ENCODE measurements at regions not wholly inside any gene's neighbourhood (a gene's known extent, or its start where the extent isn't known, plus 50 kb on each side); places are given as distances from the start of the nearest gene placed in this dataset.
"Not testable (repeated sequence)": the region's sequence is repeated elsewhere in the genome, so short reads cannot be mapped to it uniquely, and the experiment has no call there.

DNA sequence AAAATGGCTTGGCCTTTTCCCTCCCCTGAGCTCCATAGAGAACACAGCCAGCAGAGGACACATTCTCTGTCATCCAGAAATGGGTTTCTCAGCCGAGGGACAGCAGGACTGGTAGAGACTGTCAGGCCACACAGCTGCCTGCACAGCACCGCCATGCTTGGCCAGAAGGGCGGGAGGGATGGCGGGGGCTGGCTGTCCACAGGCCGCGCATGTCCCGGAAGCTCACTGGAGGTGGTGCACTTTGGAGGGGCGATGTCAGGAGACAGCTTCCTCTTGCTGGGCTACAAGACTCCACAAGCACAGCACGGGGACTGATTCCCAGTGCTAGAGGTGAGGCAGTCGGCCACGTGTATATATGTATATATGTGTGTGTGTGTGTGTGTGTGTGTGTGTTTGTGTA, 125.3 kb downstream of the GOLGA6L4 start:
- DNase-seq = not testable (repeated sequence)

GRCh38 chr15:84384421-84384820, 148.8 kb downstream of the GOLGA6L4 start:
- not testable (repeated sequence) for DNase-seq

DNA sequence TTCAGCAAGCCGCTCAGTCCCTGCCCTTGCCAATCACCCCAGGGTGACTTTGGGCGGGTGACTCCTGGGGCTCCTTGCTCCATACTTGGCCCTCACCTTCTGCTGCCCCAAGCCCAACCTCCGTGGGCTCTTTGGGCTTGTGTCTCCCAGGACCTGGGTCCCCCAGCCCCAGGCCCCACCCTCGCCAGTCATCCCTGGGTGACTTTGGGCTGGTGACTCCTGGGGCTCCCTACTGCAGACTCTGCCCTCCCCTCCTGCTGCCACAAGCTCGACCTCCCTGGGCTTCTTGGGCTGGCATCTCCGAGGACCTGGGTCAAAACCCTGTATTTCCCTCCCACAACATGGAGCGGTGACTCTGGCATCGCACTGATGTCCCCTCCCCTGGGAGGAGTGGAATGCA, 151.5 kb downstream of the GOLGA6L4 start:
- DNase-seq = no peak

- DNase-seq = not testable (repeated sequence)
These were observed 152.6 kb downstream of the GOLGA6L4 start for GRCh38 chr15:84388201-84388600.

GRCh38 chr15:84388638-84389037, 153.1 kb downstream of the GOLGA6L4 start:
- DNase-seq = not testable (repeated sequence)

- not testable (repeated sequence) for DNase-seq
These were observed 154.8 kb downstream of the GOLGA6L4 start for GRCh38 chr15:84390324-84390723.

GRCh38 chr15:84391191-84391590, 155.6 kb downstream of the GOLGA6L4 start:
- DNase-seq = no peak

GRCh38 chr15:84392020-84392419, 156.4 kb downstream of the GOLGA6L4 start:
- DNase-seq = not testable (repeated sequence)

DNA sequence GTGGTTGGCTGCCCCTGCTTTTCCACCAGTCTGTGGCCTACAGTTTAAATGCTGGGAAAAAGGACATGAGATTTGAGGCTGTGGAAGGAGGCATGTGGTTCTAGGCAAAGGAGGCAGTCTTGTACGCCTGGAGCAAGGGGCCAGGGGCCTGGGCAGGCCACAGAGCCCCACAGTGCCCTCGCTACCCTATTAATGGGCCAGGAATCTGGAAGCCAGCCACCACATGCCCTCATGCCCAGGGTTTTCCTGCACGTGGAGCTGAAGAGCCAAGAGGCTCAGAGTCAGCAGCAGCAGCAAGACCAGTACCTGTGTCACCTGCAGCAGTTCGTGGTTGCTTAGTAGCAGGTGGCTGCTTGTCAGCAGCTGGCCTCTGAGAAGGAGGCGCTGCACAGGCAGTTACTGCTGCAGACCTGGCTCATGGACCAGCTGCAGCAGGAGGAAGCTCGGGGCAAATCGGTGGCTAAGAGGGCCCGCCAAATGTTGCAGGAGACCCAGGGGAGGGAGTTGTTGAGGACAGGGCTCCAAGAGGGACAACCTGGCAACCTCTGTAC, 157.9 kb downstream of the GOLGA6L4 start:
- not testable (repeated sequence) for DNase-seq

DNA sequence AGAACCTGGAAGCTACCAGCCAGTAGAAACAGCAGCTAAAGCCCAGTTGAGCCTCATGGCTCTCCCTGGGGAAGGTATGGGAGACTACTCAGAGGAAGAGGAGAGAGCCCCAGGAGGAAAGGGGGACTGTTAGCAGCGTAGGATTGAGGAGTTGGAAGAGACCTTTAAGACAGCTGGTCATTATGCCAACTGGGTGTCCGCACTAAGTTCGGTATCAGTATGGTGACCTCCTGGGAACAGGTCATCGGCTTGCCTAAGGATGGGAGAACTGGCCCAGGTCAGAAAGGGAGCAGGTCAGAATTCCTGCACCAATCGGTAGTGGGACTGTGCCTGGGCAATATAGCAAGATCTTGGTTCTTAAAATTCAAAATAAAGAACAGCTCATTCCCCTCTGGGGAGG, 158.4 kb downstream of the GOLGA6L4 start:
- not testable (repeated sequence) for DNase-seq

DNA sequence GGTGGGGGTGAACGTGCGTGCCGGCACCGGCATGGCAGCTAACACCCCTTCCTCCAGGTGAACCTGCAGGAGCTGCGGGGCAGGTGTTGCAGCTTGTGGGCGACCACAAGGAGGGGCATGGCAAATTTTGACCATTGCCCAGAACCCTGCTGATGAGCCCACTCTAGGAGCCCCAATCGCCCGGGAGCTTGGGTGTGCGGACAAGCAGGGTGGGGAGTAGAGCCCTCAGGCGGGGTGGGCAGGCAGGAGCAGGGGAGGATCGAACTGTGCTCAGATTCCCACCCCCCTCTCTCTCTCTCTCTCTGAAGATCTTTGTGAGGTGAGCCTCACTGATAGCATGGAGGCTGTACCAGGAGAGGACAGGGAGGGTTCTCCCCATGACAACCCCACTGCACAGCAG, 159.8 kb downstream of the GOLGA6L4 start:
- not testable (repeated sequence) for DNase-seq

- DNase-seq = not testable (repeated sequence)
These were observed 160.3 kb downstream of the GOLGA6L4 start for GRCh38 chr15:84395881-84396280.

DNA sequence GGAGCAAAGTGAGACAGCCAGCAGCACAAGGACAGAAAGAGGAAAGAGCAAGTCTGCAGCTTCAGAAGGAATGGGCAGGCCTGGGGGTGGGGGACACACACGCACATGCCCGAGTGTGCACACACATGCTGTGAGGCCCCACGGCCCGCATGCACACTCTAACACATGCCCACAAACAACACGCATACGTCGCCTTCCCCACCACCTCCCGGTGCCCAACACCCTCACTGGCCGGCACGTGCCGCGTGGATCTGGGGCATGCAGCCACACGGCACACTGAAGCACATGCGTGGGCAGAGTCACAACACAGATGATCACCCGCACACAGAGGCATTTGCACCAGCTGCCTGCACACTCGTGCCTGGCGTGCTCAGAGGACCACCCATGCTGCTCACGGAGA, 161.5 kb downstream of the GOLGA6L4 start:
- DNase-seq = not testable (repeated sequence)

DNA sequence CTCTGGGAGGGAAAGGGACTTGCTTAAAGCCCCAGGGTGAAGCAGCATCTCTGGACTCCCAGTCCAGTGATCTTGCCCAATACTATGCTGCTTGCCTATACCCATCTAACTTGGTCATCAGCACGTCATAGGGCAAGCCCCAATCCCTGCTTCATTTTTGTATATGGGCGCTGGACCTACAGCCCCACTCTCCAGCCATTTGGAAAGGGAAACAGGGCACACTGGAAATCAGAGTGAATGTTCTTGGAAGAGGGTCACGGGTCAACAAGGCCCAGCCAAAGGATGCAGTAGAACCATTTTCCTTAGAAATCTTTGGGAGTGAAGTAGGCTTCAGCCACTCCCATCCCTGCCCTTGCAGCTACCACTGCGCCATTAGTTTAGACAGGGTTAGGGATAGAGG, 162.5 kb downstream of the GOLGA6L4 start:
- DNase-seq = not testable (repeated sequence)

- no peak for DNase-seq
These were observed 163.5 kb downstream of the GOLGA6L4 start for GRCh38 chr15:84398763-84399701.

DNA sequence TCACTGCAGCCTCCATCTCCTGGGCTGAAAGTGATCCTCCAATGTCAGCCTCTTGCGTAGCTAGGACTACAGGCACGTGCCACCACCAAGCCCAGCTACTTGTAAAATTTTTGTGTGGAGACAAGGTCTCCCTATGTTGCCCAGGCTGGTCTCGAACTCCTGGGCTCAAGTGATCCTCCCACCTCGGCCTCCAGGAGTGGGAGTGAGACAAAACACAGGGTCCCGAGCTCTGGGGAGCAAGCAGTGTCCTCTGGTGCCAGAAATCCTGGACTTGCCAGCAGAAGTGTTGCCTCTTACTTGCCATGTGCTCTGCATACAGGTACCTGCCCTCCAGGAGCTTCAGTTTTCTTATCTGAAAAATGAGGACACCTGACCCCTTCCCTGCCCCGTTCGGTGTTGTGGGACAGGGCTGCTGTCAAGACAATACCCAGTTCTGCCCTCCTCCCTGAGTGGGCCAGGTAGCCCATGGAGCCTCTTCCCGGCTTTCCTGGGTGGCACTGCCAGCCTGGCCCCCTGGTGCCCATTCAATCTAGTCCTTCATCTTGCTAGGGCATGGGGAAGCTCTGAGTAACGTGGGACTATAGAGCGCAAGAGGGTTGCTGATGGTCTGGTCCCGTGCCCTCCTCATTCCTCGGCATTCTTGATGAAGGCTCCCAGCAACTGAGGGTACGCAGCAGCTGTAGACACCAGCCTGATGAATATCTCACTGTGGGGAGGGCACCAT, 164.6 kb downstream of the GOLGA6L4 start:
- no peak for DNase-seq

DNA sequence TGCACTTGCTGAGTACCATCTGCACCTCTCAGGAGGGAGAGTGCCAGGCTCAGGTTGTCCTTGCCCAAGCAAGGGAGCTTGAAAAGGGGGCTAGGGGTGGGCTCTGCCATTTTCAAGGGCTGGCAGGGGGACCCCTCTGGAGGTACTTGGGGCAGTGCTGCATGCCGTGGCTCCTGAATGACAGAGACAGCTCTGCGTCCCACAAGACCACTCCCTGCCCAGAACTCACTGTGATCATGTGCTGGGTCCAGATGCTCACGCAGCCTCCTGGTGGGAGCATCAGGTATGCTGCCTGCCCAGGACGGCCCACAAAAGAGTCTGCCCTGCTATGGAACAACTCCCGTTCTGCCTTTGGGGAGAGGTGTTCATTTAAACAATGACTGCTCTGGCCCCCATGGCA, 165.2 kb downstream of the GOLGA6L4 start:
- DNase-seq = no peak

DNA sequence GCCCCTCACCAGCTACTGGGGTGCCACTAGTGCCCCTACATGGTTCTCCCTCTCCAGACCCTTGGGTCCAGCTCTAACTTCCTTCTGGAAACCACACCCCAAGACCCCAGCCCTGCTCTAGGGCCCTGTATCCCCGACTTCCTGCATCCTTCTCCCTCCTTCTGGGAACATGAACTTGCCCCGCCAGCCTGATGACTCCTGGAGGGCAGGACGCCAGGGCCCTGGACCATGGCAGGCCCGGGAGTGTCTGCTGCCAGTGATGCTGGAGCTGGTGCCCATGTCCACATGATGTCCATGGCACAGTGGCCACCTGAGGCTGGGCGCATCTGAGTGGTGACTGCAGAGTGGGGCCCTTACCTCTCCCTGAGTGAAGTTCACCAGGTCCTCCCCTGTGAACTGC, 165.9 kb downstream of the GOLGA6L4 start:
- not testable (repeated sequence) for DNase-seq

GRCh38 chr15:84401891-84402840, 166.6 kb downstream of the GOLGA6L4 start:
- not testable (repeated sequence) for DNase-seq

- no peak for DNase-seq
These were observed 167.5 kb downstream of the GOLGA6L4 start for GRCh38 chr15:84402856-84403608.

GRCh38 chr15:84409357-84409756, 173.8 kb downstream of the GOLGA6L4 start:
- not testable (repeated sequence) for DNase-seq

All from HCEC 1CT (cell line).